ENCODE measurements at regions not wholly inside any gene's neighbourhood (a gene's known extent, or its start where the extent isn't known, plus 50 kb on each side); places are given as distances from the start of the nearest gene placed in this dataset.

DNA sequence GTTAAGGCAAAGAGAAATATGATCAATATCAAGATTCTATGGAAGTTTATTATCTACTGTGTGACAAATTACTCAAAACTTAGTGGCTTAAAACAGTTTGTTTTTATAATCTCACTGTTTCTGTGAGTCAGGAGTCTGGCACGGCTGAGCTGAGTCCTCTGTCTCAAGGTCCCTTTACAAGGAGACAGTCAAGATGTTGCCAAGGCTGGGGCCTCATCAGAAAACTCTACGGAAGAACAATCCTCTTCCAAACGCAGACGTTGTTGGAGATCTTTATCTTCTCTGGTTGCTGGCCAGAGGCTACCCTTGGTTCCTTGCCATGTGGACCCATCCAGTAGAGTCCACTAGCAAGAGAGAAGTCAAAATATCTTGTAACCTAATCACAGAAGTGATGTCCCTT lies 100.6 kb upstream of the CCND2 start:
- Mint-ChIP-seq H3K4me3 (no peak overlapping the region), H3K9me3 (no peaks in the 10 kb centered on the region), H3K4me1 (peaks cover 15% of the 10 kb centered on the region), H3K27me3 (no peaks in the 10 kb centered on the region), H3K27ac (peak overlapping the region; percentile 19), H3K36me3 (no peaks in the 10 kb centered on the region)

DNA sequence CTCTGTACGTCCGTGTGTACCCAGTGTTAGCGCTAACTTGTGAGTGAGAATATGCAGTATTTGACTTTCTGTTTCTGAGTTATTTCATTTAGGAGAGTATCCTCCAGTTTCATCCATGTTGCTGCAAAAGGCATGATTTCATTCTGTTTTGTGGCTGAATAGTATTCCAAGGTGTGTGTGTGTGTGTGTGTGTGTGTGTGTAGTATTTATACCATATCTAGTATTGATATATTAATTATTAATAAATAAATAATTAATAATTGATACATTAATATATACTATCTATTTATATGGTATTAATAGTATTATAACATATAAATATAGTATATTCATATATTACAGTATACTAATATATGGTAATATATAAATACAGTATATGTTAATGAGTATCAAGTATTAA lies 101.8 kb upstream of the CCND2 start:
- Mint-ChIP-seq H3K9me3 (no peaks in the 10 kb centered on the region), H3K36me3 (no peaks in the 10 kb centered on the region), H3K27ac (no peak overlapping the region), H3K27me3 (no peaks in the 10 kb centered on the region), H3K4me1 (peaks cover 12% of the 10 kb centered on the region), H3K4me3 (no peak overlapping the region)

DNA sequence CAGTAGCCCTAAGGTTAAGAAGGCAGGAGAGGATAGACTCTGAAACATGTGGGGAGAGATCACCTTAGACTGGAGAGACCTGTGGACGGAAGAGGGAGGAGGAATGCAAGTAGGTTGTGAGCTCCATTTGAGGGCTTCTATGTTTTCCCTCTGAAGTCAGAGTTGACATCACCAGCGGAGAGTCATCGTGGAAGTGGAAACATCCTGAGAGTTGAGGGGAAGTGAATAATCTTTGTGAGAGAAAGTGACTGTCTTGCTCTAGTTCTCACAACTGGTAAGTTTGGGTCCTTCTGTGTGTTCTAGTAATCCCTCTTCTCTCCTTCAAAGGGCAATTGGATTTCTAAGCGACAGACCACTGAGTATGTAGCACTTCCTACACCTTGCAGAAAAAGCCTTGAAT lies 103.6 kb upstream of the CCND2 start:
- Mint-ChIP-seq H3K9me3 (no peaks in the 10 kb centered on the region), H3K4me1 (peaks cover 20% of the 10 kb centered on the region), H3K27me3 (no peaks in the 10 kb centered on the region), H3K4me3 (no peak overlapping the region), H3K27ac (no peak overlapping the region), H3K36me3 (no peaks in the 10 kb centered on the region)

DNA sequence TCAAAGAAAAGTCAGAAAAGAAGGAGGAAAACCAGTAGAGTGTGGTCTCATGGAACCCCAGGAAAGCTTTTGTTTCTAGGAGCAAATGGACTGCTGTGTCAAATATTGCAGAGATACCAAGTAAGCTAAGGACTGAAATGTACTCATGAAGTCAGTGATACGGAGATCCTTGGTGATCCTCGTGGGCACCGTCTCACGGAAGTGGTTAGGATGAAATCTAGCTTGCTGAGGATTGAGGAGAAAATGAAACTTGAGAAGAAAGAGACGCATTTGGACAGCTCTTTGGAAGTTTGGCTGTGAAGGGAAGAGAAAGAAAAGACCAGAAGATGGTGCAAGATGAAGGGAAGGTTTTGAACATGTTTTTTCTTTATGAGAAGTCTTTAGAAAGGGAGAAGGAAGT lies 104.0 kb upstream of the CCND2 start:
- Mint-ChIP-seq H3K36me3 (no peaks in the 10 kb centered on the region), H3K4me3 (no peak overlapping the region), H3K27ac (peak overlapping the region; percentile 33), H3K27me3 (no peaks in the 10 kb centered on the region), H3K4me1 (peaks cover 24% of the 10 kb centered on the region), H3K9me3 (no peaks in the 10 kb centered on the region)

DNA sequence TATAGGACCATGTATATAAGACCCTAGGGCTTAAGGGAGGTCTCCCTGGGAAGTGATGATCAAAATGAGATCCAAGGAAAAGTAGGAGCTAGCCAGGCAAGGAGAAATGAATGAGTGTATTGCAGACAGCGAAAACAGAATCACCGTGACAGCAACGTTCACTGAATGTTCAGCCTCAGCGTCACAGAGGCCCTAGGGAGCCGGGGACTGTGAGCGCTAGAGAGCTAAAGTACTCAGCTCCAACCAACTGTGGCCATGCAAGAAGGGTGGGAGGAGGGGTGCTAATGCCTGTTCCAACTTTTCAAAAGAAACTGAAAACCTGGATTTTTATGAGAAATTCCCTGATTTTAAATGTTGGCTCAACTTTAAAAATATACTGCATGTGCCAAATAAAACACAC lies 105.5 kb upstream of the CCND2 start:
- Mint-ChIP-seq H3K9me3 (no peaks in the 10 kb centered on the region), H3K36me3 (no peaks in the 10 kb centered on the region), H3K27me3 (no peaks in the 10 kb centered on the region), H3K27ac (no peak overlapping the region), H3K4me1 (peaks cover 28% of the 10 kb centered on the region), H3K4me3 (no peak overlapping the region)

DNA sequence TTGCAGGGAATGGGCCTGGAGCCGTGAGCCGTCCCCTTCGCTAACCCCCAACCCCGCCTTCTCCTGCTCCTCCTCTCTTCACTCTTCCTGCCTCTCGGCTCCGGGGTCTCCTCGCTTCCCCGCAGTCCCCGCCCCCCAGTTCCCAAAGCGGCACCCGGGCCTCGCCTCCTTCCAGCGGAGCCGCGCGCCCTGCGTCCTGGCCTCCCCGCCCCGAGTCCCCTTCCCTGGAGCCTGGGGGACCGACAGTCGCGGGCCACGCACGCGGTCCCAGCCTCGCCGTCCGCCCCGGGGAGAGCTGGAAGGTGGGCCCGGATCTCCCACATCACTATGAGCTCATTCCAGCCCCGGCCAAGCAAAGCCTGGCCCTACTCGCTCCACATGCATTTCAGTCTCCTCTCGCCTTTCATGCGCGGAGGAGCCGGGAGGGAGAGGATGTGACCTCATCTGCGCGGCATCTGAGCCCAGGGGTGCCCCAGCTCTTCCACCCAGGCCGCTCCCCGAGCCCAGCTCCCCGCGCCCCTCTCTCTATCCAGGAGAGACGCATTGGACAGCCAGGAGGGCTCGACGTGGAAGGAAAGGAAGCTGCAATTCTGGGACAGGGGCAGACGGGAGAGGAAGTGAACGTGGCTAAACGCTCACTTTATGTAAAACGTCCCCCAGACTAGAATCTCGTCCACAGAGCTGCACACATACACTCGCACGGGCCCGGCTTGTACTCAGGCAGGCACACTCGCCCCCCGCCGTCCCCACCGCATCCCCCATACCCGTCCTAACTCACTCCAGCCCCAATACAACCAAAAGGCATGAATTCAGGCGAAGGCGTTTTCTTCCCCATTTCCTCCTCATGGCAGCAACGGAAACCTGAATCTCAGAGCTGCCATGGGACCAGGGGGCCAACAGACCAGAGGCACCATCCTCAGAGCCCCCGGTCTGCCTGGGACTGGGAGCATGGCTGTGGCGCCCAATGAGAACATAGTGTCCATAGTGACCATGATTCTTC lies 108.7 kb upstream of the CCND2 start:
- H3K27me3 Mint-ChIP-seq = no peaks in the 10 kb centered on the region
- peaks cover 24% of the 10 kb centered on the region for H3K4me1 Mint-ChIP-seq
- H3K9me3 Mint-ChIP-seq = no peaks in the 10 kb centered on the region
- no peaks in the 10 kb centered on the region for H3K36me3 Mint-ChIP-seq
- H3K4me3 Mint-ChIP-seq = peak overlapping the region; percentile 84
- H3K27ac Mint-ChIP-seq = peak overlapping the region; percentile 96

DNA sequence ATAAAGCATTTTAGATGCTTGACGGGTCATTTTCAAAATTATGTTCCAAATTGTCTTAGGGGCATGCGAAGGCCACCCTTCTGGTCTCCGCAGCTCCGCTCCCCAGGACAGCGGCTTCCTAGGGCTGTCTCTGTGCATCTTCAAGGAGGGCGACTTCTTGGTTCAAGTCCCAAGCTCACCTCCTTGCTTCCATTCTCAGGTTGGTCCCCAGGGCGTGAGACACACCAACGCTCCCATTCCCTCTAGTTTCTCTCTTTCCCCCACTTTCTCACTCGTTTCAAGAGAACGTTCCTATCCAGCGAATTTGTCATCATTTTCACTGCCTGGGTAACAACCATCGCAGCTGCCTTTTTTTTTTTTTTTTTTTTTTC lies 109.4 kb upstream of the CCND2 start:
- peaks cover 17% of the 10 kb centered on the region for H3K4me1 Mint-ChIP-seq
- no peaks in the 10 kb centered on the region for H3K27me3 Mint-ChIP-seq
- H3K36me3 Mint-ChIP-seq = no peaks in the 10 kb centered on the region
- H3K27ac Mint-ChIP-seq = peak overlapping the region; percentile 88
- no peaks in the 10 kb centered on the region for H3K9me3 Mint-ChIP-seq
- peak overlapping the region; percentile 84 for H3K4me3 Mint-ChIP-seq

DNA sequence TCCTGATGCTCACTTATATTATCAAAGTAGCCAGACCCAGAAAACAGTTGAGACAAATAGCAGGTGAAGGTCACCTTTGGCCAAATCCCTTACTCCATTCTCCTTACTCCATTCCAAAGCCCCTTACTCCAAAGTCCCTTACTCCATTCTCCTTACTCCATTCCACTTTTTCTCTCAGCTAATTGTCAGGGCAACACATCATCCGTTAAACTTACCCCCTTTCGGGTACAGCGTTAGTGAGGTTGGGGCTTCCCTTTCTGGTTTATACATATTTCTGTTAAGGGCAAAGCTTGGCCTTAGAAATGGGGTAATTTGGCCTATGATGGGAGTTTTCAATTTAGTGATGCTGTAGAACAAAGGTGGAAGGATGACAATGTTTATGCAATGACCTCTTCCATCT lies 111.8 kb upstream of the CCND2 start:
- Mint-ChIP-seq H3K4me3 (no peak overlapping the region), H3K27ac (no peak overlapping the region), H3K9me3 (no peaks in the 10 kb centered on the region), H3K4me1 (peaks cover 30% of the 10 kb centered on the region), H3K36me3 (no peaks in the 10 kb centered on the region), H3K27me3 (no peaks in the 10 kb centered on the region)

DNA sequence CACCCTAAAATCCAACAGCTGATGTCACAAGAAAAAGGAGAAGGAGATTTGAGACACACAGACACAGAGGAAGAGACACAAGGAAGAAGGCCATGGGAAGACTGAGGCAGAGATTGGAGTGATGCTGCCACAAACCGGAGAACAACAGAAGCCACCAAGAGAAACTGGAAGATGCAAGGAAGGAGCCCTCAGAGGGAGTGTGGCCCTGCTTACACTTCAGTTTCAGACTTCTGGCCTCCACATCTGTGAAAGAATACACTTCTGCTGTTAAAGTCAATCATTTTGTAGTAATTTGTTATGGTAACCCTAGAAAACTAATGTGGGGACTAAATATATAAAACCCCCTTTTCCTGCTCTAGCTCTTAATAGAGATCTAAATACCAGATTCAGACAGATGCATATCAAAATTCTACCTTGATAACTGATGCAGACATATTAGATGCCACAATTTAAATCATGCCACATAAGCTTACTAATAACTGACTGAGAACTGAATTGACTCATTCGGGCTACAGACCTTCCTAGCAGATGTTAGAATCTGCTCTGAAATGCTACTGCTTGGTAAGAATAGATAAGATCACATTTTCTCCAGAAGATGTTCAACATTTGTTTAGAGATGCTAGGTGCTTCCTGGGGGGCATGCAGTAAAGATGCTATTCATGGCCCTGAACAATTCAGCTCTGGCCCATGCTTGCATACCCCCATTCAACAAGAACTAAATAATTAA lies 113.1 kb upstream of the CCND2 start:
- Mint-ChIP-seq H3K27ac (no peak overlapping the region), H3K4me3 (no peak overlapping the region), H3K4me1 (peaks cover 38% of the 10 kb centered on the region), H3K27me3 (no peaks in the 10 kb centered on the region), H3K9me3 (no peaks in the 10 kb centered on the region), H3K36me3 (peaks cover 2% of the 10 kb centered on the region)

DNA sequence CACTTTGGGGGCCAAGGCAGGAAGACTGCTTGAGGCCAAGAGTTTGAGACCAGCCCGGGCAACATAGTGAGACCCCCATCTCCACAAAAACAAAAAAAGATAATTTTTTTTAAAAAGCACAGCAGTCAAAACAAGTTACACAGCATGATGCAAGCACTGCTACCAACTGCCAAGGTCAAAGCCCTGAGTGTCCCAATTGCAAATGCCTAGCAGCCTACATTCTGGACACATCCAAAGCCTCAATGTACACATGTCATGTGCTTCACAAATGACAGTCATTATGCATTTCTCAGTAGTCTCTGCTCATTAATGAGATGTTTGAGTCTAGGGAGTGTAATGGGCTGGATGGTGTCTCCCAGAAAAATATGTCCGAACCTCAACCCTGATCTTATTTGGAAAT lies 113.7 kb upstream of the CCND2 start:
- peaks cover 2% of the 10 kb centered on the region for H3K36me3 Mint-ChIP-seq
- H3K4me3 Mint-ChIP-seq = no peak overlapping the region
- no peaks in the 10 kb centered on the region for H3K27me3 Mint-ChIP-seq
- no peak overlapping the region for H3K27ac Mint-ChIP-seq
- peaks cover 36% of the 10 kb centered on the region for H3K4me1 Mint-ChIP-seq
- no peaks in the 10 kb centered on the region for H3K9me3 Mint-ChIP-seq

DNA sequence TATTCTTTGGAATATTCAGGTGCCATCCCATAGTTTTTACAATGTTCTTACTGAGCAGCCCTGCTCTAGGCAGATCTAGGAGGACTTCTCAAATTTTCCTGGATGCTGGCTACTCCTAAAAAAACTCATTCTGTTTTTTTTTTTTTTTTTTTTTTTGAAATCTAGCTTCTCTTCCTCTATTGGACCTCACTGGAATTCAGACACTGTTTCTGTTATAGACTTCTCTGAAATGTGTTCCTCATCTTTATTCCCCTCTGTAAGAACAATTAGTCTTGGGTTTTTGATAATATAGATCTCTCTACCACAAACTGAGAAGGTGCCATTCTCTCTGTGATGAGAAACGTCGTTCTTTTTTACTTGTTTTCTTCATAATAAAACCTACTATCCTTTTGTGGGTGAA lies 115.3 kb upstream of the CCND2 start:
- Mint-ChIP-seq H3K27ac (peak overlapping the region; percentile 66), H3K9me3 (no peaks in the 10 kb centered on the region), H3K4me3 (no peak overlapping the region), H3K27me3 (no peaks in the 10 kb centered on the region), H3K4me1 (peaks cover 45% of the 10 kb centered on the region), H3K36me3 (peaks cover 2% of the 10 kb centered on the region)

DNA sequence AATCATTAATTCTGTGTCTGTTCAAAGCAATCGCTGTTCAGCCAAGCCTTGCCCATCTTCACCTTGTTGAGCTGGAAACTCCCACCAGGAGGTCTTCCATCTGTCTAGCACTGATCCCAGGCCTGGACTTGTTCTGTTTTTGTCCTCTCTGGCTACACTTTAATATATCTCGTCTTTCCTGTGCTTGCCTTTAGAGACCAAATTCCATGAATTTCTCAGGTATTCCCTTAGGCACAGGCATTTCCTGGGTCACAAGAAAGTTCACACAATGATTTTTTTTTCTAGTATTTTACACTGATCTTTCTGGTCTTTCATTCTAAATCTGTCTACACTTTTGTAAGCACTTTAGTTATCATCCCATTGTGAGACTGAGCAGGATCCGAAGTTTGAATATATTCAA lies 116.4 kb upstream of the CCND2 start:
- Mint-ChIP-seq H3K27ac (no peak overlapping the region), H3K27me3 (no peaks in the 10 kb centered on the region), H3K9me3 (no peaks in the 10 kb centered on the region), H3K4me1 (peaks cover 57% of the 10 kb centered on the region), H3K36me3 (peaks cover 2% of the 10 kb centered on the region), H3K4me3 (no peak overlapping the region)

DNA sequence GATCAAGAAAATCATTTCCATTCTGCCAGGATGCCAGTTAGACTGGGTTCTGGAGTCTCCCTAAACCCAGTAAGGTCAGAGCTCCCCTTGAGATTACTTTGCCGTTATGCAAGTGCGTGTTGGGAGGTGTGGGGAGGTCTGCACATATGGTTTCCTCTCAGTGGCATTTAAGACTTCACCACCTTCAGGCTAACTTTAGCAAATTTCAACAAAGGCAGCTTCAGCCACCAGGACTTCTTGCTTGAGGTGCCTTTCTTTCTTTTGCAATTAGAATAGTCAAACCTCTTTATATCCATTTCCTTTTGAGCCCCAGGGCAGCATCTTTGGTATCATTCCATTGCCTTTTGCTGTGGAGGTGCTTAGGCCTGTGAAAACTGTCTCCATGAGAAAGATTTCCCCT lies 117.2 kb upstream of the CCND2 start:
- no peaks in the 10 kb centered on the region for H3K27me3 Mint-ChIP-seq
- peaks cover 65% of the 10 kb centered on the region for H3K4me1 Mint-ChIP-seq
- no peak overlapping the region for H3K4me3 Mint-ChIP-seq
- peaks cover 4% of the 10 kb centered on the region for H3K36me3 Mint-ChIP-seq
- H3K9me3 Mint-ChIP-seq = peaks cover 3% of the 10 kb centered on the region
- H3K27ac Mint-ChIP-seq = peak overlapping the region; percentile 86

DNA sequence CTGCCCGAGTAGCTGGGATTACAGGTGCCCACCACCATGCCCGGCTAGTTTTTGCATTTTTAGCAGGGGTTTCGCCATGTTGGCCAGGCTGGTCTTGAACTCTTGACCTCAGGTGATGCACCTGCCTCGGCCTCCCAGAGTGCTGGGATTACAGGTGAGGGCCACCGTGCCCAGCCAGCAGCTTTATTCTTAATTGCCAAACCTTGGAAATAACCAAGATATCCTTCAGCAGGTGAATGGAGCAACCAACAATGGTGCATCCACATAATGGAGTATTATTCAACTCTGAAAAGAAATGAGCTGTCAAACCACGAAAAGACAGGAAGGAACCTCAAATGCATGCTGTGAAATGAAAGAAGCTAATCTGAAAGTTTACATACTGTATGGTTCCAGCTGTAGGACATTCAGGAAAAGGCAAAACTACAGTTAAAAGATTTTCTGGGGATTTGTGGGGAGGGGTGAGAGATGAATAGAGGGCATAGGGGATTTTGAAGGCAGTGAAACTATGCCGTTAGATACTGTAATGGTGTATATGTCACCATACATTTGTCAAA lies 118.8 kb upstream of the CCND2 start:
- peaks cover 5% of the 10 kb centered on the region for H3K9me3 Mint-ChIP-seq
- peak overlapping the region; percentile 63 for H3K27ac Mint-ChIP-seq

DNA sequence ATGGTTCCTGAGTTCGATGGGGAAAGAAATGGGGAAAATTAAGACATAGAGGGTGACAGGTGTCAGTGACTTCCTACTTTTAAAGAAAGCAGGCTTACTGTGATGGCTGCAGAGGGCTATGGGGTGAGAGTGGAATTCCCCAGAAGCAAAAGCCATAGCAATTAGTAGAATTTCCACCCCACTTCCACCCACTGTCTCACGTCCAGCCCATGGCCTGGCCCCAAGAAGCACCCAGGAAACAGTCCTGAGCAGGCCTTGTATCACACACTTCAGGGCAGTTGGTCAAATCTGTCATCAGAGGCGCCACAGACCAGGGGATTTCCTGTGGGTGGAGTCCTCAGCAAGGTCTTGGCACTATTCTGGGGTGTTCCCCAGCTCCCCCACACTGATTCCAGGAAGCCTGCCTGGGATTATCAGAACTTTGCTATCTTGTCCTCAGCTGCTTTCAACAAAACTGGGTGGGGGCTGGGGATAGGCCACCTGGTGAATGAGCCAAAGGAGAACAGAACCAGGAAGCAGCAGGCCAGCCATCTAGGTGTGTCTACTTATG lies 120.1 kb upstream of the CCND2 start:
- peaks cover 66% of the 10 kb centered on the region for H3K4me1 Mint-ChIP-seq
- H3K27me3 Mint-ChIP-seq = no peaks in the 10 kb centered on the region
- peaks cover 5% of the 10 kb centered on the region for H3K9me3 Mint-ChIP-seq
- peaks cover 11% of the 10 kb centered on the region for H3K36me3 Mint-ChIP-seq
- peak overlapping the region; percentile 21 for H3K4me3 Mint-ChIP-seq
- peak overlapping the region; percentile 89 for H3K27ac Mint-ChIP-seq

More for the DNA sequence above, 118.8 kb upstream of the CCND2 start:
- no peak overlapping the region for H3K4me3 Mint-ChIP-seq
- peaks cover 66% of the 10 kb centered on the region for H3K4me1 Mint-ChIP-seq
- H3K27me3 Mint-ChIP-seq = no peaks in the 10 kb centered on the region
- H3K36me3 Mint-ChIP-seq = peaks cover 11% of the 10 kb centered on the region
